HK-2 (cell line): ENCODE measurements at regions not wholly inside any gene's neighbourhood (a gene's known extent, or its start where the extent isn't known, plus 50 kb on each side); places are given as distances from the start of the nearest gene placed in this dataset.

Source experiments
- DNase-seq: peaks from one replicate; pipeline ENCODE4 v3.0.0-alpha.2; 2018; ENCODE audit not compliant: unreplicated experiment

DNA sequence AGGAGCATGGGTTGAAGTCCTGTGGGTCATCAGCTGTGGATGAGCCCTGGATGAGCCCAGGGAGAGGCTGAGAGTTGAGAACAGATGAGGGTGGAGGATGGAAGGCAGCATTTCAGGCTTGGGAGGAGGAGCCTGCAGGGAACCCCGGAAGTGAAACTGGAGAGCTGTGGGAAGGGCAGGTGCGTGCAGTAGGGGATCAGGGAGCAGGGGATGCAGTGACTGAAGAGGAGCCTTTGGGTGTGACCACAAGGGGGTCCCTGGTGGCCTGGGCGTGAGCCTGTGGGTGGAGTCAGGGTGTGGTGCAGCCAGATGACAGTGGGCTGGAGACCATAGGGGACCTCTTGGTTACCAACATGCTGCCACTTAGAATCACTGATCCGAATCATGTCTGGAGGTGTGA, 115.5 kb downstream of the PAPOLA start:
- DNase-seq: no peak

GRCh38 chr14:96622926-96623325, 120.7 kb downstream of the PAPOLA start:
- no peak for DNase-seq

- no peak for DNase-seq
Measured at GRCh38 chr14:96623676-96624484, 121.7 kb downstream of the PAPOLA start.

DNA sequence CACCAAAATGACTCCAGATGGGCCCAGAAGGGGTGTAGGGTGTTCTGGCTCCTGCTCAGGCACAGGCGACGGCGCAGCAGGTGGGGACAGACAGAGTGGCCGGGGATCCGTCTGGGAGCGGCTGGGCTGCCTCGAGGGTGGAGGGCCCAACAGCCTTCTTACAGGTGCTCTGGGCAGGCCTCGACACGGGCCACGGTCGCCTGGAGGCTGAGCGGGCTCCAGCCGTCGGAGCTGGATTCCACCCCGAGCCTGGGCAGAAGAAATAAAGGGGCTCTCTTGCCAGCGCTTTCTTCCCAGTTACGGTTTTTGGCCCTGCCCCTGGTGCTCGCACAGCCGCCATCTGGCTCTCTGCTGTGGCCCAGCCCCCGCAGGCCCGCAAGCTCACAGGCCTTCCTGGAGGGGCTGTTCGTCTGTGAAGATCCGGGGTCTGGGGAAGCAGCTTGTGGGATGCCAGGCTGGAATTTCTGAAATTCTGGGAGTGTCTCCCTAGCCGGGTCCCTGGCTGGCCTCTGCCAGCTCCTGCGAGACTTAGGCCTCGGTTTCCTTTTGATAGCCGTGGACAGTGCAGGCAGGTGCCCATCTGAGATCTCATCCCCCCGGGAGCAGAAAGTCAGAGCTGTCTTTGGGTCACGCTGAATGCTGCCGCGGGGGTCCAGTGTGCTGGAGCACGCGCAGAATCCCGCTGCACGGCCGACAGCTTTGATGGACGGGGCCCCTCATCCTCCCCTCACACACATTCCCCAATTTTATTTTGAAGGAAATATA, 122.7 kb downstream of the PAPOLA start:
- no peak for DNase-seq

- no peak for DNase-seq
Measured at GRCh38 chr14:96625426-96625985, 123.3 kb downstream of the PAPOLA start.

DNA sequence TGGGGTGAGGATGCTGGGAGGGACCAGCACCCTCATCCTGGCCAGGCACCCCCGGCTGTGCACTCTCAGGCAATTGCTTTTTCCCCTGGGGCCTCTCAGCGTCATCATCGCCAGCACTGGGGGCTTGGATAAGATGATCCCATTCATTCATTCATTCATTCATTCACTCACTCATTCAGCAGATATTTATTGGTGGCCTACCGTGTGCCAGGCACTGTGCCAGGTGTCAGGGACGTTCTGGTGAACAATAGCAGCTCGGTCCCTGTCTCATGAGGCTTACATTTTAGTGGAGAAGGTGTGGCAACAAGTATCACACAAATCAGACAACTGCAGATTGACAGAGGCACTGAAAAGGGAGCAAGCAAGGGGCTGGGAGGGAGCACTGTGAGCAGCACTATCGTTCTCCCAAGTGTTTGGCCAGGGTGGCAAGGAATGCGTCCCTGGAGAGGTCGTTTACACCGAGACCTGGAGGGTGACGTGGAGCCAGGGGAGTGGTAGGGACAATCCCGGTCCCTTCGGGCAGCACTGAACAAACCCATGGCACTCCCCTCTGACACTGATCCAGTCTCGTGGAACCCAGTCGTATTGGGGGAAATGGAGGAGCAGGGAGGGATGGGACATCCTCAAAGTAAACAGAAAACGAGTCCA, 124.1 kb downstream of the PAPOLA start:
- no peak for DNase-seq

- DNase-seq: no peak
Measured at GRCh38 chr14:96626916-96627315, 124.7 kb downstream of the PAPOLA start.

GRCh38 chr14:96627386-96627785, 125.2 kb downstream of the PAPOLA start:
- no peak for DNase-seq

GRCh38 chr14:96627811-96628775, 125.9 kb downstream of the PAPOLA start:
- DNase-seq: no peak

- DNase-seq: no peak
Measured at GRCh38 chr14:96629082-96629481, 126.9 kb downstream of the PAPOLA start.

DNA sequence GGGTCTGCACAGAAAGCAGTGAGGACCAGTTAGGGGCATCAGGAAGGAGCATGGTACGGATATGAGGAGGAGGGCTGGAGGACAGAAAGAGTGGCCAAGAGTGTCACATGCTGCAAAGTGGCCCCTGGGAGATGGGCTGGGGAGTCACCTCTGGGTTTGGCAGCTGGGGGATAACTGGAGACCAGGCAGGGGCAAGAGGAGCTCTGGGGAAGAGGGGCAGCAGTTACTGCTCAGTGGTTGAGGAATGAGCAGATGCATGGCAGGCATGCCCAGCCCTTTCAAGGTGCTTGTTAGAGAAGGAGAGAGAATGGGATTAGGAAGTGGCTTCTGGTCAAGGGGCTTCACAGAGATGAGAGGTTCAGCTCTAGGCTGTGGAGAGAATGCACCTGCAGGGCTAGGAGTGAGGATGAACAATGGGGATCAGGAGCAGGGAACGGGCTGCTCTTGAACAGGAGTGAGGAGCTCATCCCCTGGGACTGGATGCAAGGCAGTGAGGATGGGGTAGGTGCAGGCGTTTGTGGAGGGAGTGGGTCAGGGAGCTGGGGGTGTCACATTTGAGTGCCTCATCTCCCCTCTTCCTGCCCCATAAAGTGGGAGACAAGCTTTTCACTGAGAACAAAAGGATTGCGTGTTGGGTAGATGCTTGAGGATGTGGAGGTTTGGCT, 127.5 kb downstream of the PAPOLA start:
- no peak for DNase-seq

DNA sequence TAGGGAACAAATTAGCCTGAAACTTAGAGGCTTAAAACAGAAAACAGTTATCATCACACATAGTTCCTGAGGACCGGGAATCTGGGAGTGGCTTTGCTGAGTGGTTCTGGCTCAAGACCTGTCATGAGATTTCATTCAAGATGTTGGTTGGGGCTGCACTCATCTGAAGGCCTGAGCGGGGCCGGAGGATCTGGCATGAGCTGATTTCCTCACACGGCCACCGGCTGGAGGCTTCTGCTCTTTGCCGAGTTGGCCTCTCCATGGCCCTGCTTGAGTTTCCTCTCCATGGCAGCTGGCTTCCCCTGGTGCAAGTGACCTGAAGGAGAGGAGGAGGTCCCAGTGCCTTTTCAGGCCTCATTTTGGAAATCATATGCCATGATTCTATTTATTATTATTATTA, 128.1 kb downstream of the PAPOLA start:
- no peak for DNase-seq

- DNase-seq: no peak
Measured at GRCh38 chr14:96631030-96631429, 128.8 kb downstream of the PAPOLA start.

DNA sequence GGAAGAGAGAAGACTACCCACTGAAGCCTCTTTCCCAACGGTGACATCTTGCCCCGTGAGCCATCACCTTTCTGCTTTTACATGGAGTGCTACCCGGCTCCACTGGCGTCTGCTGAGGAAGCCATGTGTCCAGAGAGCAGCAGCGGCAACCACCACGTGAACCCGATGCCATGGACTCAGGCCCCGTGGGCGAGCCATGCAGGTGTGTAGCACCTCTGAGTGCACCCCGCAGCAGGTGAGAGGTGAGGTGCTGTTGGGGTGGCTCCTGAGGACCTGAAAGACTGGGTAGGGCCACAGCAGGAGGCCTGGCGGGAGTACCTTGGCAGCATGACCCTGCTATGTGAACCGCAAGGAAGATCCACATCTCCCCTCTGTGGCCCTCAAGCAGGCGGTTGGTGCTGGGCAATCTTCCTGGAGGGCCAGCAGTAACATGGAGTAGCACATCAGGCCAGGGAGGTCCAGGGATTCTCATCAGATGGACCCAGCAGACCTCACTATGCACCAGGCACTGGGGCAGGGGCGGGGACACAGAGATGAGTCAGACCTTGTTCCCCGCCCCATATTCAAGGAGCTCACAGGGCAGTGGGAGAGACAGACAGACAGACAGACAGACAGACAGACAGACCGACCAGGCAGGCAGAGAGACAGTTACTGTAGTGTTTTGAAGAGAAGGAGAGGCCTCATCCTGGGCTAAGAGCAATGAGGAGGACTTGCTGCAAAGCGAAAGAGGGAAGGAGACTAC, 129.6 kb downstream of the PAPOLA start:
- no peak for DNase-seq

- DNase-seq: no peak
Measured at GRCh38 chr14:96632363-96632758, 130.2 kb downstream of the PAPOLA start.

DNA sequence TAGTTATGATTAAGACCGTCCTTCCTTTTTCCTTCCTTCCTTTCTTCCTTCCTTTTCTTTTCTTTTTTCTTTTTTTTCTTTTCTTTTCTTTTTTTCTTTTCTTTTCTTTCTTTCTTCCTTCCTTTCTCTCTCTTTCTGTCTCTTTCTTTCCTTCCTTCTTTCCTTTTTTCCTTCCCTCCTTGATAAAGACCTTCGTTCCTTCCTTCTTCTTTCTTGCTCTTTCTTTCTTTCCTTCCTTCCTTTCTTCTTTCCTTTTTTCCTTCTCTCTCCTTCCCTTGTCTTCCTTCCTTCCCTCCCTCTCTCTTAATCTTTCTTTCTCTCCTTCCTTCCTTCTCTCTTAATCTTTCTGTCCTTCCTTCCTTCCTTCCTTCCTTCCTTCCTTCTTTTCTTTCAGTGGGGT, 130.9 kb downstream of the PAPOLA start:
- DNase-seq: no peak

DNA sequence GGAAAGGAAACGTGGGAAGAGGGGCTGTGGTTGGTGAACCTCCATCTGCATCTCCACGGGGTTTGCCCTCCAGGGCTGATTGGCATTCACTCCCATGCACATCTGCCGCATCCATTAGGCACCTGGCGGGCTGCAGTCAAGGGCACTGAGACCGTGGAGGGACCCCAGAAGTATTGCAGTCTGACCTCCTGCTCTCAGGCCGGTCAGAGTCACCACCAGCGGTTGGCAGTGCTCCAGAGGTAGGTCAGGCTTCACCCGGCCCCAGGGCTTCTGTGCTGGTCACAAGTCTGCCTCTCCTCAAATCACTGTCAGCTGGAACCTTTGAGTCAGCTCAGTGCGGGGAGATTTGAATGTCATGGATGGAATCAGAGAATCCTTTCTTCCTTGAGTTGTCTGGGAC, 132.3 kb downstream of the PAPOLA start:
- DNase-seq: no peak

- no peak for DNase-seq
Measured at GRCh38 chr14:96634896-96635295, 132.7 kb downstream of the PAPOLA start.

DNA sequence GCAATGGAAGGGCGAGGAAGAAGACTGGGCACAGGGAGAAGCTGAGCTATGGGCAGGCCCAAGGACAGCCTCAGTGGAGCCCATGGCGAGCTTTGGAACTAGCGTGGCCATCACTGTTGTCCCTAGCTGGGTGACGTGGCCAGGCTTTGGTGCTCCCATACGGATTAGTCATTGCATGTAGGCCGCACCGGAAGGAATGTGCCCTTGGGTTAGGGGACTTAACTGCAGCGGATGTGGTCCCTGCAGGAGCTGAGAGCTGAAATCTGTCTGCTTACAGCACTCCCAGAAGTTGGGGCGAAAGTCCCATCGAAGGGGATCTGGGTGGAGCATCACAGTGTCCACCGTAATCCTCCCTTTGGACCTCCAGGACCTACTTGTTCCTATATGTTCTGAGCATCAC, 133.7 kb downstream of the PAPOLA start:
- no peak for DNase-seq

DNA sequence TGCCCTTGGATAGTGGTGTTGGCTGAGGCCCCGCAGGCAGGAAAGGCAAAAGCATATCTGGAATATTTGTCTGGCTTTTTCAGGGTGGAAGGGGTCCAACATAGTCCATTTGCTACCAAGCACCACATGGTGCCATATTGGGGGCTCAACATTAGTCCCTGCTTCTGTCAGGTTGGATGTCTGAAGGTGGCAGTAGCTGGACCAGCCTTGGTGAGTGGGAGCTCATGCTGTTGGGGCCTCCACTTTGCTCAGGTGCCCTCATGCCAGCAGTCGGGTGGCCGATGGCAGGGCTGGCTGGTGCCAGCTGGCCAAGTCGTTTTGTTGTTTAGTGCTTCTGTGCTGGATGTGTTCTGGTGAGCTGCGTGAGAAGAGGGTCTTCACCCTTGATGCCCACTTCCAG, 135.3 kb downstream of the PAPOLA start:
- DNase-seq: no peak
